Endodermal cell (in vitro differentiated cells): ENCODE measurements at regions not wholly inside any gene's neighbourhood (a gene's known extent, or its start where the extent isn't known, plus 50 kb on each side); places are given as distances from the start of the nearest gene placed in this dataset.

ENCODE experiments used
- DNase-seq: peaks from one replicate; pipeline ENCODE4 v3.0.0-alpha.2; 2017
- H3K27ac ChIP-seq: 2 replicates; pipeline ENCODE4 v1.5.1; 2013; ENCODE audit warnings: mild to moderate bottlenecking, low read depth, low read length, moderate library complexity
- H3K27me3 ChIP-seq: 2 replicates; pipeline ENCODE4 v1.6.1; 2013; ENCODE audit warnings: mild to moderate bottlenecking, low read length, moderate library complexity; ENCODE audit not compliant: insufficient read depth, control insufficient read depth, poor library complexity, severe bottlenecking
- H3K36me3 ChIP-seq: 2 replicates; pipeline ENCODE4 v1.7.0; 2013; ENCODE audit warnings: mild to moderate bottlenecking, low read length, moderate library complexity; ENCODE audit not compliant: control insufficient read depth, insufficient read depth
- H3K4me1 ChIP-seq: one replicate; pipeline ENCODE4 v1.7.0; 2013; ENCODE audit warnings: low read length; ENCODE audit not compliant: control insufficient read depth, insufficient read depth
- H3K4me3 ChIP-seq: 2 replicates; pipeline ENCODE4 v1.5.1; 2013; ENCODE audit warnings: mild to moderate bottlenecking, low read length, moderate library complexity
- H3K9ac ChIP-seq: 2 replicates; pipeline ENCODE4 v1.6.1; 2013; ENCODE audit warnings: mild to moderate bottlenecking, low read length, moderate library complexity; ENCODE audit not compliant: poor library complexity, severe bottlenecking; ENCODE audit errors: extremely low read depth
- H3K9me3 ChIP-seq: 2 replicates; pipeline ENCODE4 v1.6.1; 2013; ENCODE audit warnings: mild to moderate bottlenecking, low read length, moderate library complexity; ENCODE audit not compliant: control insufficient read depth
- H3K27ac Mint-ChIP-seq: 2 replicates; pipeline ENCODE4 v1.8.0; 2020; ENCODE audit warnings: mixed read lengths
- H3K27me3 Mint-ChIP-seq: 2 replicates; pipeline ENCODE4 v1.8.0; 2021; ENCODE audit warnings: mild to moderate bottlenecking, mixed read lengths; ENCODE audit not compliant: insufficient read depth
- H3K36me3 Mint-ChIP-seq: 2 replicates; pipeline ENCODE4 v1.8.0; 2020; ENCODE audit warnings: low read depth, mixed read lengths
- H3K4me1 Mint-ChIP-seq: 2 replicates; pipeline ENCODE4 v1.8.0; 2020; ENCODE audit warnings: mixed read lengths
- H3K4me3 Mint-ChIP-seq: 2 replicates; pipeline ENCODE4 v1.8.0; 2020; ENCODE audit warnings: mild to moderate bottlenecking, moderate library complexity, mixed read lengths
- H3K9me3 Mint-ChIP-seq: 2 replicates; pipeline ENCODE4 v1.8.0; 2020; ENCODE audit warnings: mild to moderate bottlenecking, mixed read lengths
- WGBS, 2 experiments: methylation state at CpG; one replicate each; pipeline versions ENCODE4 v1.1.5 to v1.1.7; 2013; ENCODE audit warnings: missing lambda C conversion rate in 2 of 2, mixed read lengths in 1 of 2; ENCODE audit not compliant: insufficient coverage in 1 of 2, insufficient read length in 1 of 2; 5-methylcytosine and 5-hydroxymethylcytosine counted together
- TF ChIP-seq, protein P1 (sequence below): fragments of 200-600 bp; sonication (generic); conservative IDR thresholded peaks from 2 replicates; pipeline ENCODE4 v1.5.0; 2021; ENCODE audit warnings: antibody characterized with exemption, mild to moderate bottlenecking

DNA sequence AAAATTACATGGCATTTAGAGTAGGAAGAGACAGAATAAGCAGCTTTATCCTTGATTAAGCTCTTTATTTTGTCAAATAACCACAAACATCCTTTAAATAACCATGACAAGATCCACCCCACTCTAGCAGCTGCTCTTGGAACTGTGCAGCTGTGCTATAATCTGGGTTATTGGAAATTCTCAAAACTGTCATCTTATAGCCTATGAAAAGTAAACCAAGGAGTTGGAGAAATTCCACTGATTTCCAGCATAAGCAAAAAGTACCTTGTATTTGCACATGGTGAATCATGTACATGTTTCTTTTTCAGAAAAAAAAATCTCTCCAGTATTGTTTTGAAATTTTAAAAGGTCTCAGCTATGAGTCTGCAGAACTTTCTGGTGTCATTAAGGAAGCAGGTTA, 88.8 kb upstream of the ABI3BP start:
- H3K4me3 ChIP-seq = no peak overlapping the region
- no peak for DNase-seq
- H3K9ac ChIP-seq = no peak overlapping the region
- H3K9me3 ChIP-seq = no peaks in the 10 kb centered on the region
- TF ChIP-seq, protein P1, sequence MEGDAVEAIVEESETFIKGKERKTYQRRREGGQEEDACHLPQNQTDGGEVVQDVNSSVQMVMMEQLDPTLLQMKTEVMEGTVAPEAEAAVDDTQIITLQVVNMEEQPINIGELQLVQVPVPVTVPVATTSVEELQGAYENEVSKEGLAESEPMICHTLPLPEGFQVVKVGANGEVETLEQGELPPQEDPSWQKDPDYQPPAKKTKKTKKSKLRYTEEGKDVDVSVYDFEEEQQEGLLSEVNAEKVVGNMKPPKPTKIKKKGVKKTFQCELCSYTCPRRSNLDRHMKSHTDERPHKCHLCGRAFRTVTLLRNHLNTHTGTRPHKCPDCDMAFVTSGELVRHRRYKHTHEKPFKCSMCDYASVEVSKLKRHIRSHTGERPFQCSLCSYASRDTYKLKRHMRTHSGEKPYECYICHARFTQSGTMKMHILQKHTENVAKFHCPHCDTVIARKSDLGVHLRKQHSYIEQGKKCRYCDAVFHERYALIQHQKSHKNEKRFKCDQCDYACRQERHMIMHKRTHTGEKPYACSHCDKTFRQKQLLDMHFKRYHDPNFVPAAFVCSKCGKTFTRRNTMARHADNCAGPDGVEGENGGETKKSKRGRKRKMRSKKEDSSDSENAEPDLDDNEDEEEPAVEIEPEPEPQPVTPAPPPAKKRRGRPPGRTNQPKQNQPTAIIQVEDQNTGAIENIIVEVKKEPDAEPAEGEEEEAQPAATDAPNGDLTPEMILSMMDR = no peak
- H3K4me1 ChIP-seq = no peaks in the 10 kb centered on the region
- Mint-ChIP-seq H3K9me3 (no peaks in the 10 kb centered on the region), H3K27me3 (no peaks in the 10 kb centered on the region), H3K27ac (no peak overlapping the region), H3K36me3 (no peaks in the 10 kb centered on the region), H3K4me3 (no peak overlapping the region), H3K4me1 (no peaks in the 10 kb centered on the region)
- H3K27ac ChIP-seq = no peak overlapping the region
- H3K27me3 ChIP-seq = no peaks in the 10 kb centered on the region
- H3K36me3 ChIP-seq = no peaks in the 10 kb centered on the region

DNA sequence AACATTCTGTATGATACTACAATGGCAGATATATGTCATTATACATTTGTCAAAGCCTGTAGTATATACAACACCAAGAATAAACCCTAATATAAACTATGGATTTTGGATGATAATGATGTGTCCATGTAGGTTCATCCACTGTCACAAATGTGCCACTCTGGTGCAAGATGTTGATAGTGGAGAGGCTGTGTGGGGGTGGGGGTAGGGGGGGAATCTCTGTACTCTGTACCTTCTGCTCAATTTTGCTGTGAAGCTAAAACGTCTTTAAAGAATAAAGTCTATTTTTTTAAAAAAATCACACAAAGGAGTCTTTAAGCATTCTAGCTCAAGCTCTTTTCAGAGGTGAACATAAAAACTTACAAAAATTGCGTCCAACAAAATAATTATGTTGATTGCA, 88.2 kb upstream of the ABI3BP start:
- no peaks in the 10 kb centered on the region for H3K9me3 Mint-ChIP-seq

DNA sequence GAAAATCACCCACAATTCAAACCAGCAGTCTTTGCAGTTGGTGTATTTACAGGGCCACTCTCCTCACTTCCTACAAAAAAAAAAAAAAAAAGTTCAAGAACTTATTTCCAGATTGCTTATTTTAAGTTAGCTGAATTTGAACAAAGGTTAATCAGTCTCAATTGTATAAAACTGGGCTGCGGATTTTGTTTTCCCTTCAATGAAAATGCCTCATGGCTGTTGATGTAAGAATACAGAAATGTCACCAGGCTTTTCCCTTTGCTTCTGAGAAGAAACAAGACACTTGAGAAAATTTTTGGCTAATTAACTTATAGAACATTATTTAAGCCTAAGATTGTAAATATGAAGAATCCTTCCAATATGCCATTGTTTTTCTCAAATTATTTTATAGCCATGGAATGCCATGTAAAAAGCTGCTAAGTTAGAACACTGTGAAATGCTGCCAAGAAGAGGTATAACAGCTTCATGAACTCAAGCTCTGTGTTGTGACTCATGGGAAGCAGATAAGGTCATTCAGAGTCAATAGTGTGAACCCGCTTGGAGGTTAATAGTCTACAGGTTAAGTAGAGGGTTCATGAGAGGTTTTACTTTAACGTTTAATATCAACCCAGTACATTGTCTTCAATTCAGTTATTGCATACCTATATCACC, 84.3 kb upstream of the ABI3BP start:
- TF ChIP-seq, protein P1 = no peak
- Histone ChIP-seq H3K9ac (no peak overlapping the region), H3K9me3 (peaks cover 3% of the 10 kb centered on the region), H3K27me3 (no peaks in the 10 kb centered on the region), H3K36me3 (no peaks in the 10 kb centered on the region), H3K4me1 (no peaks in the 10 kb centered on the region), H3K4me3 (no peak overlapping the region), H3K27ac (no peak overlapping the region)
- DNase-seq = no peak
- Mint-ChIP-seq H3K27me3 (peaks cover 3% of the 10 kb centered on the region), H3K4me3 (no peak overlapping the region), H3K36me3 (no peaks in the 10 kb centered on the region), H3K4me1 (no peaks in the 10 kb centered on the region), H3K9me3 (peaks cover 6% of the 10 kb centered on the region), H3K27ac (no peak overlapping the region)
- WGBS, 2 experiments = 87% methylated on average over 3 of the region's 3 CpGs; no CpG with 5 or more reads in 1 of the 2 experiments

More for the DNA sequence above, 88.2 kb upstream of the ABI3BP start:
- no peaks in the 10 kb centered on the region for H3K27me3 ChIP-seq
- H3K4me3 ChIP-seq = no peak overlapping the region
- H3K27ac ChIP-seq = no peak overlapping the region
- Mint-ChIP-seq H3K36me3 (no peaks in the 10 kb centered on the region), H3K27me3 (no peaks in the 10 kb centered on the region), H3K4me1 (no peaks in the 10 kb centered on the region), H3K27ac (no peak overlapping the region), H3K4me3 (no peak overlapping the region)
- TF ChIP-seq, protein P1 = no peak
- no peak for DNase-seq
- 94 to 100% methylated on average over 2 of the region's 2 CpGs for WGBS, 2 experiments
- no peak overlapping the region for H3K9ac ChIP-seq
- H3K9me3 ChIP-seq = no peaks in the 10 kb centered on the region
- H3K36me3 ChIP-seq = no peaks in the 10 kb centered on the region
- H3K4me1 ChIP-seq = no peaks in the 10 kb centered on the region
